Activated CD8-positive, alpha-beta memory T cell treated with anti-CD3 and anti-CD28 coated beads for 36 hours (primary cell): ENCODE measurements at regions not wholly inside any gene's neighbourhood (a gene's known extent, or its start where the extent isn't known, plus 50 kb on each side); places are given as distances from the start of the nearest gene placed in this dataset.

Source experiments
- CTCF ChIA-PET: fragments of 350-600 bp; sonication (Branson Sonifier 250); formaldehyde crosslinking; loops from one replicate; lab custom pipeline; 2021; ENCODE audit warnings: antibody characterized with exemption; lab: Charles Lee
- POLR2A ChIA-PET: fragments of 350-600 bp; sonication (Branson Sonifier 250); formaldehyde crosslinking; loops from one replicate; lab custom pipeline; 2021; ENCODE audit warnings: antibody characterized with exemption; lab: Charles Lee

DNA sequence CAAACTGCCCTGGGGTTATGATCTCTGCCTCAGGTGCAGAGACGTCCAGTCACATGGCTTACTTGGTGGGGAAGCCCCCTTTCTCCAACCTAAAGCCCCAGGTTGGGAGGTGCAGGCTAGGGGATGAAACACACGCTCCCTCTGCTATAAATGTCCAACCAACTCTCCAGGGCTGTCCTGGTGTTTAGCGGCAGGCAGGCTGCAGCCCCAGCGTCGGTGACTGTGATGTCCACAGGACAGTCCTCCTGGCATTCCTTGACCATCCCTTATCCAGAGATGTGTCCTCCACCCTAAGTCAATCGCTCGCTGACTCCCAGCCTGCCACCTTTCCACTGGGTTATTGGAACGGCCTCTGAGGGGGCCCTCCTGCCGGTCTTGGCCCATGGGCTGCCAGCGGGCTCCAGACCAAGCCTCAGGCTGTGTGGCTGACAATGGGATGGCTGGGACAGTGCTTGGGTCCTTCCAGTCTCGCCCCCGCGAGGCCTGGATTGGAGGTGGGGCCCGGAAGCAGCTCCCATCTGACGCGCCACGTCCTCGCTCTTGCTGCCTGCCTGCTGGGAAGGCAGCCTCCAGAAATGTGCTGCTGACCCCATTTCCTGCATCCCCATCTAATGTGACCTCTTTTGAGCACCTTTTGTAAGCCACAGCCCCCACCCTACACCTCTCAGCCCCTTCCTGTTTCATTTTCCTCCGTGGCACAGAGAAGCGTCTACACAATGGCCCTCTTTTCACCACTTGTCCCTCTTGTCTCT lies 60.8 kb upstream of the ADRA2C start:
- CTCF ChIA-PET = no interaction called here
- POLR2A ChIA-PET = no interaction called here

DNA sequence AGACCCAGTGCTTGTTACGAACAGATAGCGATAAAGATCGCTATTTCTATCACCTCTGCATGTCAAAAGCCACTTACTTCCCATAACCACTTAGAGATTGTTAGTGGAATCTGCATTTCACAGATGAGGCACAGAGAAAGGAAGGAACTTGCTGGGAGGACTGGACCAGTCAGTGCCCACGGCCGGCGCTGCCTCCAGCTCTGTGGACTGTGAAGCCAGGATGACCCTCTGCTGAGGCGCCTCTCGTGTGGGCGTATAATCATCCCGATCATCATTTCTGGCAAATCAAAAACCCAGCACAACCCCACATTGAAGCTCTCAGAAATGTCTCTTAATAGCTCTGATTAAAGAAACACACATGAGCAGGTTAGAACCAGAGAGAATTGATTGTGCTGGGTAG lies 61.5 kb upstream of the ADRA2C start:
- ChIA-PET CTCF (no interaction called here), POLR2A (no interaction called here)

DNA sequence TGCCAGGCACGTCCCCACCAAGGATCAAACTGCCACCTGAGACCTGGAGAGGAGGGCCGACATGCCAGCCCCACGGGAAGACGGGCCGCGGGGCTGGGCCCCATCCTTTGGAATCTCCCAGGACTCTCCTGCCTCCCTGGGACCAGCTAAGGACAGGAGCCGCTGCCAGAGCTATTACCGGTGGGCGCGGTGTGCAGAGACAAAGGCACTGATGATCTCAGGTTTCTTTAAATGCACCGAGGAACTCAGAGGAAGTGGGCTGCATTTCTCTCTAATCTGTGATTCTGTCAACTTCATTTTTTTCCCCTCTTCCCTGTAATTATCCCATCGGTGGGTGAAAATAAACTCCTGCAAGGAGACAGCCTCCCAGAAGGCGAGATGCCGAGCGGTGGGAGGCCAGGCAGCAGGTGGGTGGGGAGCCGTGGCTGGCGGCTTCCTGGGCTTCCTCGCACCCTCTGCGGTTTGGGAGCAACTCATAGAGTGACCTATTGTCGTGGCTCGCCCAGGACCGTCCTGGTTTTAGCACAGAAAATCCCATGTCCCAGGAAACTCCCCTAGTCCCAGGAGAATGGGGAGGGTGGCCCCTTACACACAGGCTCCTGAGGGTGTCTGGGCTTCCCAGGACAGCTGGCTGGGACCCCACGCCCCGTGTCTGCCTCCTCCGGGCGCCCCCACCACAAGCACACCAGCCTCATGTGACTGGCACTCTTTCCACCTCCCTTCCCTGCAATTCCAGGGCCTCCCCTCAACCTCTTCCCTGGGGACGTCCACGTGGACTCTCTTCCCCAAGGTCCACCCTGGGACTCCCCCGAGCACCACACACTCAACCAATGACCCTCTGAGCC lies 62.3 kb upstream of the ADRA2C start:
- CTCF ChIA-PET = no interaction called here
- POLR2A ChIA-PET = no interaction called here

GRCh38 chr4:3703343-3703676 lies 62.9 kb upstream of the ADRA2C start:
- CTCF ChIA-PET = no interaction called here
- POLR2A ChIA-PET = no interaction called here

DNA sequence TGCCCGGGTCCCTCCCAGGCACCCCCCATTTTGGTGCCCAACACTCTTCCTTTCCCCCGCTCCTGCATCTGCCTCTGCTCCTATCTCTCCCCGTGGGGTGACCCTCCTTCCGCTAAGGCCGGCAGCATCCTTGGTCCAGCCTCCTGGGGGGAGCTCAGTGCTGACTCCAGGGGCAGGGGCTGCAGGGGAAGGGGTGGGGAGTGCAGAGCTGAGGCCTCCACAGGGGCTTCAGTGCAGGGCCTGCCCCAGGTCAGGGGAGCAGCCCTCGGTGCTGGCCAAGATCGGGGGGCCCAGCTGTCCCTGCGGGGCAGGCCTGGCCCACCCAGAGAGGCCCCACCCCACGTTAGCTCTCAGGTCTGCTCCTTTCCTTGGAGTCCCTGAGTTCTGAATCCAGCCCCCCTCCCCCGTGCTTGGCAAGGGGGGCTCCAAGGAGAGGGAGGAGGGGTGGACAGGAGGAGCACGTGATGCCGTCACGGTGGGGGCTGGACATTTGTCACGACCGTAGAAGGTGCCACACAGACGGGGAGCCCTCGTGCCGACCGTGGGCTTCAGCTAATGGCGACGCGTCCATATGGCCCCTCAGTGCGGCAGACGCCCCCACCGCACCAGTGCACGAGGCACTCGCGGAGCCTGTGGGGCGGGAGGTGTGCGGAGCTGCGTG lies 63.5 kb upstream of the ADRA2C start:
- ChIA-PET POLR2A (no interaction called here), CTCF (no interaction called here)

GRCh38 chr4:3701736-3702560 lies 64.2 kb upstream of the ADRA2C start:
- ChIA-PET POLR2A (no interaction called here), CTCF (no interaction called here)

DNA sequence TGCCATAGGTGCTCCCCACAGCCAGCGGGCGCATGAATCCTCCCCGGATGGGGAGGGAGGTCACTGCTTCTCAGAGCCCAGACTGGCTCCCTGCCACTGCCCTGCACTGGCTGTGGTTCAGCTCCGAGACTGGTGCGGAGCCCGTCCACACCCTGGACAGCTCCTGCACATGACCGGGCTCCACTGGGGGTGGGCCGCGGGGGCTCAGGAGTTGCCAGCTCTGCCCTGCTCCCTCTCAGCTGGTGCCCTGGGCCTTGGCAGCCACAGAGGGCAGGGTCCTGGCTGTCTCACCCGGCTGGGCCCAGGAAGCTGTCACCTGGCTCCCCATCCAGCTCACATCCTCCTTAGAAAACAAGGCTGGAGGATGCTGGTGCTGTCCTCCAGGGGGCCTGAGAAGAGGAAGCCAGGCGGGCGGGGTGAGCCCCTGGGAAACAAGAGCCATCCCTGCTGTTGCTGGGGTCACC lies 64.9 kb upstream of the ADRA2C start:
- POLR2A ChIA-PET = no interaction called here
- CTCF ChIA-PET = no interaction called here

- ChIA-PET CTCF (no interaction called here), POLR2A (no interaction called here)
Measured at GRCh38 chr4:3700736-3701135, 65.4 kb upstream of the ADRA2C start.

DNA sequence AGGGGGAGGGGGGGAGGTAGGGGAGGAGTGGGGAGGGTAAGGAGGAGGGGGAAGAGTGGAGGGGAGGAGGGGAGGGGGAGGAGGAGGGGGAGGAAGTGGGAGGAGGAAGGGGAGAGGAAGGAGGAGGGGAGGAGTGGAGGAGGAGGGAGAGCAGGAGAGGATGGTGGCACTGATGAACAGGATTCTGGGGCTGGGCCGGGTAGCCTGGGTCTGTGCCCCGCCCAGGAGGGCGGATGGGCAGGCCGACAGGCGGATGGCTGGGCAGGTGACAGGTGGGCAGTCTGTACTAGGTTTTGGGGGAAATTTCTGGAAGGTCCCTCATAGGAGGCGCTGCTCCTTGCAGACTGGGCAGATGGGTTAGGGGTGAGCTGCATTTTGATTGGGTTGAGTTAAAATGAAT lies 66.0 kb upstream of the ADRA2C start:
- POLR2A ChIA-PET = no interaction called here
- CTCF ChIA-PET = no interaction called here

GRCh38 chr4:3699678-3700077 lies 66.5 kb upstream of the ADRA2C start:
- POLR2A ChIA-PET = no interaction called here
- CTCF ChIA-PET = no interaction called here

DNA sequence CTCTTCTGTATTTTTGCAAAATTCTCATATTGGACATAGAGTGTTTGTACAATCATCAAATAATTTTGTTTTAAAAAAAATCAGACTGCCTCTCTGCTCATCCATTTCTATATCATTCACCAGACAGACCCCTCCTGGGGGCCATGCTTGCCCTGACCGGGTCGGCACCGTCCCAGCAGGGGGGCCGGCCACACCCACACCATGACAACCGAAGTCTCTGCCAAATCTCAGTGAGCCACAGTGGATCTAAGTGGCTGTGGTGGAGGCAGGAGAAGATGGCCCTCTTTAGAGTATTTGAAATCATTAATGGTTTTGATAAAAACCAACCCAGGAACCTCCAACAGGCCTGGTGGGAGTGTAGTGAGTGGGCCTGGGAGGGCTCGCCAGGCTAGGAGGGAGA lies 66.9 kb upstream of the ADRA2C start:
- POLR2A ChIA-PET = no interaction called here
- CTCF ChIA-PET = no interaction called here

DNA sequence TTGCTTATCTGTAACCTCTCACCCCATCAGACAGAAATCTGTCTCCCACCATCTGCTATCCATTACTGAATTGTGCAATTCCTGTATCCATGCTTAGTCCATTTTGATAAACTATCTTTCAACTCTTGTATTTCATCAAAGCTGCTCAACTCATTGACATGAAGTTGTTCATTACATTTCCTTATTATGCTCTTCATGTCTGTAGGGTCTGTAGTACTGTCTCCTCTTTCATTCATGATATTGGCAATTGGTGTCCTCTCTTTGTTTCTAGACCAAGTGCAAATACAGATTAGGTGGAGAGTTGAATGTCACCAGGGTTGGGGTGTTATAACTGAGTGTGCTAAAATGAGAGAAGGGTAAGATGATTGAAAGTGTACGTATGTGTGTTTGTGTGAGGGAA lies 69.2 kb upstream of the ADRA2C start:
- ChIA-PET CTCF (no interaction called here), POLR2A (no interaction called here)

- POLR2A ChIA-PET = no interaction called here
- CTCF ChIA-PET = no interaction called here
Measured at GRCh38 chr4:3690551-3691152, 75.5 kb upstream of the ADRA2C start.

GRCh38 chr4:3689576-3690550 lies 76.3 kb upstream of the ADRA2C start:
- POLR2A ChIA-PET = no interaction called here
- CTCF ChIA-PET = no interaction called here

DNA sequence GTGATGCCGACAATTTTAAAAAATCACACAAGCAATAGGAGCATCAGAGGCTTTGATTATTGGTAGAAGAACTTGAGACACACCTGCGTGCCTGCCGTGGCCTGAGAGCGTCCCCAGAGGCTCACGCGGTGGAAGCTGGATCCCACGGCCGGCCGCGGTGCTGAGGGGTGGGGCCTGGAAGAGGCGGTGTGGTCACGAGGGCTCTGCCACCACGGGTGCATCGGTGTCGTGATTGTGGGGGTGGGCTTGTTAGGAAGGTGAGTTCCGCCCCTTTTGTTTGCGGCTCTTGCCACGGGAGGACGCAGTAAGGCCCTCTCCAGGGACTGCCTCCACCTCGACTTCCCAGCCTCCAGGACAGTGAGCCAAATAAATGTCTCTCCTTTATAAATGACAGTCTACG lies 77.2 kb upstream of the ADRA2C start:
- ChIA-PET POLR2A (no interaction called here), CTCF (no interaction called here)

GRCh38 chr4:3688018-3688998 lies 77.9 kb upstream of the ADRA2C start:
- CTCF ChIA-PET = no interaction called here
- POLR2A ChIA-PET = no interaction called here

DNA sequence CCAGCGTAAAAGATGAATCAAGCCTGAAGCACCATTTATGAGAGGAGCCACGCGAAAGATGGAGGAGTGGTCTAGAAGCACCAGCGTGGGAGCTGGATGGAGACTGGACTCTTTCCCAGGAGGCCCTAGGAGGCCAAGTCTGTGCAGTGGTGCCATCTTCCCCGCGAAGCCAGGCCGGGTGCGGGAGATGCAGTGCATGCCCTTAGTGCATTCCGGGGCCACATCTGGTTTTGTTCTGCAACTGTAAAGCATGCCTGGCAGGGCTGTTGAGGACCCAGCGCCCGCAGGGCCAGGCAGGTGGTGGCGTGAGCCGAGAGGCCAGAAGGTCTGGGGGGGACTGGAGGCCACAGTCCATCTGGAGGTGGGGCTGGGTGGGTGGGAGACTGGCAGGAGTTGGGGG lies 78.6 kb upstream of the ADRA2C start:
- POLR2A ChIA-PET = no interaction called here
- CTCF ChIA-PET = no interaction called here
